GM12878 (cell line): ENCODE measurements at regions not wholly inside any gene's neighbourhood (a gene's known extent, or its start where the extent isn't known, plus 50 kb on each side); places are given as distances from the start of the nearest gene placed in this dataset.

Experiments
- ATAC-seq: fragments of 200-7000 bp; cut with Tn5 transposase; 3 replicates; pipeline ENCODE4 v1.9.1; 2020; ENCODE audit warnings: mild to moderate bottlenecking, moderate library complexity
- BruUV-seq: library from RNA; stranded (reverse); fragments of 400-500 nt; replicated peaks from 2 replicates; lab custom pipeline; 2021; lab: Mats Ljungman, UMichigan
- CTCF ChIA-PET: fragments of 300-600 bp; sonication (Branson Sonifier 250); formaldehyde crosslinking; extraction: SDS; loops from one replicate; lab custom pipeline; 2021; ENCODE audit warnings: inconsistent platforms; lab: Yijun Ruan, JAX
- POLR2A ChIA-PET: fragments of 350-600 bp; formaldehyde crosslinking; extraction: SDS; loops from one replicate; lab custom pipeline; 2021; ENCODE audit warnings: inconsistent platforms; lab: Charles Lee
- RAD21 ChIA-PET: fragments of 300-600 bp; sonication (Branson Sonifier 250); formaldehyde crosslinking; loops from one replicate; lab custom pipeline; 2023; ENCODE audit warnings: antibody characterized with exemption; ENCODE audit not compliant: unreplicated experiment; lab: Charles Lee
- SMC1A ChIA-PET: fragments of 300-600 bp; sonication (Branson Sonifier 250); formaldehyde crosslinking; loops from one replicate; lab custom pipeline; 2023; ENCODE audit not compliant: unreplicated experiment, uncharacterized antibody; lab: Charles Lee
- DNase-seq: peaks from one replicate; pipeline ENCODE4 v3.0.0-alpha.2; 2011; ENCODE audit warnings: low read depth, low spot score
- FAIRE-seq: peaks from 3 replicates; lab custom pipeline; 2011; peaks lifted over from hg19 to GRCh38; lab: Jason Lieb, UNC
- H2AFZ ChIP-seq: 2 replicates; pipeline ENCODE4 v1.6.0; 2011; ENCODE audit warnings: low read depth, low read length, control low read depth; ENCODE audit not compliant: control insufficient read depth
- H3K27ac ChIP-seq: 2 replicates; pipeline ENCODE4 v1.5.1; 2011; ENCODE audit warnings: control low read depth; ENCODE audit not compliant: control insufficient read depth, insufficient read depth
- H3K27me3 ChIP-seq, 2 experiments: replicated peaks in 1 of 2; 2 replicates each; pipeline versions ENCODE4 v1.6.0 to v1.6.1; 2011; ENCODE audit warnings: low read length in 1 of 2; ENCODE audit not compliant: control insufficient read depth in 2 of 2, insufficient read depth in 2 of 2
- H3K36me3 ChIP-seq, 2 experiments: 2 replicates each; pipeline ENCODE4 v1.5.1; 2011; ENCODE audit warnings: low read length in 1 of 2; ENCODE audit not compliant: control insufficient read depth in 2 of 2, insufficient read depth in 2 of 2
- H3K4me1 ChIP-seq: 2 replicates; pipeline ENCODE4 v1.6.1; 2011; ENCODE audit warnings: mild to moderate bottlenecking, low read length, moderate library complexity, mixed read lengths; ENCODE audit not compliant: control insufficient read depth, insufficient read depth
- H3K4me2 ChIP-seq: 2 replicates; pipeline ENCODE4 v1.6.0; 2011; ENCODE audit warnings: control low read depth; ENCODE audit not compliant: control insufficient read depth, insufficient read depth
- H3K4me3 ChIP-seq: fragments of 200-600 bp; sonication (generic); 2 replicates; pipeline ENCODE4 v1.5.1; 2016
- H3K79me2 ChIP-seq: 2 replicates; pipeline ENCODE4 v1.6.0; 2011; ENCODE audit warnings: low read length; ENCODE audit not compliant: control insufficient read depth, insufficient read depth
- H3K9ac ChIP-seq: 2 replicates; pipeline ENCODE4 v1.8.0; 2011; ENCODE audit warnings: low read length, control low read depth, mixed read lengths; ENCODE audit not compliant: control insufficient read depth, insufficient read depth
- H3K9me3 ChIP-seq: replicated peaks from 3 replicates; pipeline ENCODE4 v1.5.1; 2011; ENCODE audit warnings: mild to moderate bottlenecking, low read length; ENCODE audit not compliant: control insufficient read depth, insufficient read depth
- H4K20me1 ChIP-seq: 2 replicates; pipeline ENCODE4 v1.6.0; 2011; ENCODE audit not compliant: control insufficient read depth, insufficient read depth
- CREB1 ChIP-seq: IDR thresholded peaks from 2 replicates; pipeline ENCODE4 v1.6.1; 2012; ENCODE audit warnings: low read depth, mild to moderate bottlenecking, inconsistent platforms
- FOXK2 ChIP-seq: fragments of 450-650 bp; IDR thresholded peaks from 2 replicates; pipeline ENCODE4 v1.6.1; 2017; ENCODE audit warnings: mild to moderate bottlenecking, moderate library complexity
- LARP7 ChIP-seq: fragments of 450-650 bp; IDR thresholded peaks from 2 replicates; pipeline ENCODE4 v1.6.1; 2017; ENCODE audit warnings: mild to moderate bottlenecking
- MTA3 ChIP-seq: IDR thresholded peaks from 2 replicates; pipeline ENCODE4 v1.6.1; 2012; ENCODE audit warnings: low read length, inconsistent platforms, borderline replicate concordance
- PAX5 ChIP-seq: IDR thresholded peaks from 2 replicates; pipeline ENCODE4 v1.6.1; 2011; ENCODE audit warnings: low read depth, low read length, borderline replicate concordance
- RAD51 ChIP-seq: fragments of 450-650 bp; IDR thresholded peaks from 2 replicates; pipeline ENCODE4 v1.6.1; 2016; ENCODE audit warnings: moderate library complexity, mild to moderate bottlenecking, inconsistent platforms
- RB1 ChIP-seq: fragments of 450-650 bp; formaldehyde crosslinking; IDR thresholded peaks from 2 replicates; pipeline ENCODE4 v1.6.1; 2017; ENCODE audit warnings: mild to moderate bottlenecking, borderline replicate concordance
- SMC3 ChIP-seq: IDR thresholded peaks from 2 replicates; pipeline ENCODE4 v1.6.1; 2011; ENCODE audit warnings: low read length, improper control_type of control experiment, borderline replicate concordance
- SP1 ChIP-seq: IDR thresholded peaks from one replicate; pipeline ENCODE4 v1.6.1; 2011; ENCODE audit warnings: low read depth, low read length
- ZNF24 ChIP-seq: fragments of 450-650 bp; IDR thresholded peaks from 2 replicates; pipeline ENCODE4 v1.6.1; 2017; ENCODE audit warnings: antibody characterized with exemption, mild to moderate bottlenecking
- WGBS: methylation state at CpG from one replicate; pipeline ENCODE4 v1.1.6; 2016; ENCODE audit warnings: low lambda C conversion rate; ENCODE audit not compliant: insufficient replicate concordance, insufficient coverage; ENCODE audit errors: missing lambda C conversion rate; 5-methylcytosine and 5-hydroxymethylcytosine counted together
- in situ Hi-C: fragments of 300-500 bp; cut with MboI; formaldehyde crosslinking; loops from 9 replicates; pipeline ENCODE4 v1.14.3; 2018; ENCODE audit warnings: mixed read lengths
- intact Hi-C: fragments of 100-400 bp; cut with micrococcal nuclease; formaldehyde crosslinking; loops from one replicate; pipeline ENCODE4 v1.14.2; 2022; ENCODE audit not compliant: unreplicated experiment
- TF ChIP-seq, protein P1 (sequence below): fragments of 450-650 bp; IDR thresholded peaks from 2 replicates; pipeline ENCODE4 v1.6.1; 2016; ENCODE audit warnings: mild to moderate bottlenecking

DNA sequence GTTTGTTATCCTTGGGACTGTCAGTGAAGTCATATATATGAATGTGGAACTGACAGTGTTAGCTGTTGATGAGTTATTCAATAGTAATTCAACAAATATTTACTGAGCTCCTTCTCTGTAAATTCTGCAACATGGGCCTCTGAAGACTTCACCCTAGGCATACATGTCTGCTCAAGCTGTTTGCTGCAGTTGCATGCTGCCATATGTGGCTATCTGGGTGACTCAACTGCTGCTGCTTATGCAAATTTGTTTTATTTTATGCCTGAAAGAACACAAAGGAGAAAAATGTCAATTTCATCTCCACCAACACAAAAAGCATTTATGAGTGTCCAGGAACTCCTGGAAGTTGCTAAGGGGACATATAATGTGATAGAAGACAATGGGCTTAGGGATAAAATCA is 417.6 kb downstream of the AASDHPPT start:
- no peak overlapping the region for H3K4me2 ChIP-seq
- no peak for FAIRE-seq
- no TSS peak for BruUV-seq
- H3K4me3 ChIP-seq, result no peak overlapping the region
- in situ Hi-C loops, result no loop called here
- intact Hi-C loops, result no loop called here
- H3K9ac ChIP-seq, result no peak overlapping the region
- no peak for TF ChIP-seq SMC3
- no peak for TF ChIP-seq FOXK2
- TF ChIP-seq LARP7, result no peak
- TF ChIP-seq ZNF24, result no peak
- no peak for TF ChIP-seq RB1
- no peak for TF ChIP-seq PAX5
- TF ChIP-seq RAD51, result no peak
- no peak for TF ChIP-seq SP1
- no peak overlapping the region for H2AFZ ChIP-seq
- H3K4me1 ChIP-seq, result no peaks in the 10 kb centered on the region
- no peak overlapping the region for H3K27ac ChIP-seq
- RAD21 ChIA-PET, result no interaction called here
- SMC1A ChIA-PET, result interaction anchor here (1.0 kb wide), 1 partner anchor 10 kb away, joined by 3 read pairs; no protein-coding TSS in a partner anchor
- H3K79me2 ChIP-seq, result no peaks in the 10 kb centered on the region
- H3K9me3 ChIP-seq, result no peaks in the 10 kb centered on the region
- no peak for DNase-seq
- CTCF ChIA-PET, result no interaction called here
- H3K27me3 ChIP-seq, result no peaks in the 10 kb centered on the region
- H3K36me3 ChIP-seq, result no peaks in the 10 kb centered on the region
- H4K20me1 ChIP-seq, result no peaks in the 10 kb centered on the region
- no peak for ATAC-seq
- POLR2A ChIA-PET, result no interaction called here

DNA sequence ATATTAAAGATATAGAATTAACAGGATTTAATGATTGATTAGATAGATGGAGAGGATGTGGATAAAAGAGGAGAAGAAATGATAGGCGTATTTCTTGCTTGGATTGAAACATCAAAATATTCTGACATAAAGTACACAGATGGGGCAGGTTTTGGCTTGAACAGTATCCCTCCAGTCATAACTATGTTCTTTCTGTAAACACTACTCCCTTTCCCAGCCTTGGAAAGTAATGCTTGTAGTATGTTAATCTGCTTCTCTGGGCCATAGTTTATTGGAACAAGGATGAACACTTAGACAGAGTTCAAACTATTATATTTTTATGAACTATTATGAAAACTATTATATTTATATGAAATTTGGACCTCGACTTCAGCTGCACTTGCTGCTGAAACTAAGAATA is 419.2 kb downstream of the AASDHPPT start:
- Histone ChIP-seq H3K27me3 (no peaks in the 10 kb centered on the region), H3K4me1 (no peaks in the 10 kb centered on the region), H3K9ac (no peak overlapping the region), H4K20me1 (no peaks in the 10 kb centered on the region), H3K79me2 (no peaks in the 10 kb centered on the region), H3K4me3 (no peak overlapping the region), H3K27ac (no peak overlapping the region), H2AFZ (no peak overlapping the region), H3K9me3 (no peaks in the 10 kb centered on the region), H3K36me3 (no peaks in the 10 kb centered on the region), H3K4me2 (no peak overlapping the region)
- ATAC-seq (no peak), DNase-seq (no peak), FAIRE-seq (no peak)
- in situ Hi-C loops (no loop called here), intact Hi-C loops (no loop called here)
- SMC1A ChIA-PET, result no interaction called here
- POLR2A ChIA-PET, result no interaction called here
- CTCF ChIA-PET, result no interaction called here
- no peak for TF ChIP-seq CREB1
- no peak for TF ChIP-seq MTA3
- TF ChIP-seq, protein P1, sequence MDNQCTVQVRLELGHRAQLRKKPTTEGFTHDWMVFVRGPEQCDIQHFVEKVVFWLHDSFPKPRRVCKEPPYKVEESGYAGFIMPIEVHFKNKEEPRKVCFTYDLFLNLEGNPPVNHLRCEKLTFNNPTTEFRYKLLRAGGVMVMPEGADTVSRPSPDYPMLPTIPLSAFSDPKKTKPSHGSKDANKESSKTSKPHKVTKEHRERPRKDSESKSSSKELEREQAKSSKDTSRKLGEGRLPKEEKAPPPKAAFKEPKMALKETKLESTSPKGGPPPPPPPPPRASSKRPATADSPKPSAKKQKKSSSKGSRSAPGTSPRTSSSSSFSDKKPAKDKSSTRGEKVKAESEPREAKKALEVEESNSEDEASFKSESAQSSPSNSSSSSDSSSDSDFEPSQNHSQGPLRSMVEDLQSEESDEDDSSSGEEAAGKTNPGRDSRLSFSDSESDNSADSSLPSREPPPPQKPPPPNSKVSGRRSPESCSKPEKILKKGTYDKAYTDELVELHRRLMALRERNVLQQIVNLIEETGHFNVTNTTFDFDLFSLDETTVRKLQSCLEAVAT, result no peak
- WGBS, result 15% methylated on average over 2 of the region's 2 CpGs
- RAD21 ChIA-PET, result no interaction called here
- BruUV-seq, result no TSS peak
